OCI-LY7 (cell line): ENCODE measurements at regions not wholly inside any gene's neighbourhood (a gene's known extent, or its start where the extent isn't known, plus 50 kb on each side); places are given as distances from the start of the nearest gene placed in this dataset.

Experiments used
- CTCF ChIP-seq: fragments of 200-600 bp; sonication (generic); conservative IDR thresholded peaks from 2 replicates; pipeline ENCODE4 v1.5.1; 2014; ENCODE audit warnings: mild to moderate bottlenecking, antibody characterized with exemption, low read length, moderate library complexity, mixed read lengths
- EZH2phosphoT487 ChIP-seq: fragments of 200-600 bp; sonication (generic); IDR thresholded peaks from 2 replicates; pipeline ENCODE4 v1.6.1; 2018; ENCODE audit warnings: low read depth, borderline replicate concordance, mild to moderate bottlenecking, mixed run types, antibody characterized with exemption, low read length, moderate library complexity, mixed read lengths

- TF ChIP-seq CTCF = no peak
- no peak for TF ChIP-seq EZH2phosphoT487
These were observed 51.1 kb upstream of the RGS21 start for GRCh38 chr1:192265516-192266173.
